Gastrocnemius medialis (tissue), 4 donors: ENCODE measurements at regions not wholly inside any gene's neighbourhood (a gene's known extent, or its start where the extent isn't known, plus 50 kb on each side); places are given as distances from the start of the nearest gene placed in this dataset.

ENCODE experiments used
- ATAC-seq, 2 donors: fragments of 150-250 bp; one replicate each; pipeline ENCODE4 v1.9.1; 2016
- DNase-seq, 2 donors: peaks; one replicate each; pipeline ENCODE4 v3.0.0-alpha.2; 2019
- H3K27ac ChIP-seq, 4 donors: fragments of 200-600 bp; sonication (generic); 1 replicate in 1 of 4; 2 replicates in 3 of 4; pipeline ENCODE4 v1.5.1; 2016 to 2018; ENCODE audit warnings: mild to moderate bottlenecking in 2 of 4, moderate library complexity in 1 of 4
- H3K27me3 ChIP-seq, 3 donors: fragments of 200-600 bp; sonication (generic) in 2 of 3; 1 replicate in 1 of 3; 2 replicates in 2 of 3; pipeline versions ENCODE4 v1.5.1 to v1.6.0; 2016 to 2019; ENCODE audit warnings: mild to moderate bottlenecking in 1 of 3, moderate library complexity in 1 of 3
- H3K36me3 ChIP-seq, 2 donors: fragments of 200-600 bp; sonication (generic) in 1 of 2; one replicate each; pipeline ENCODE4 v1.5.1; 2017 to 2018
- H3K4me1 ChIP-seq, 2 donors: fragments of 200-600 bp; sonication (generic) in 1 of 2; one replicate each; pipeline ENCODE4 v1.5.1; 2016 to 2017; ENCODE audit warnings: mild to moderate bottlenecking in 2 of 2
- H3K4me3 ChIP-seq, 4 donors: fragments of 200-600 bp; sonication (generic) in 3 of 4; 1 replicate in 1 of 4; 2 replicates in 3 of 4; pipeline ENCODE4 v1.5.1; 2016 to 2019; ENCODE audit warnings: mild to moderate bottlenecking in 2 of 4
- H3K9me3 ChIP-seq, 3 donors: fragments of 200-600 bp; sonication (generic) in 2 of 3; 1 replicate in 1 of 3; 2 replicates in 2 of 3; pipeline ENCODE4 v1.5.1; 2016 to 2019
- CTCF ChIP-seq, 5 experiments: fragments of 450-650 bp in 3 of 5; fragments of 200-600 bp in 2 of 5; sonication (generic) in 2 of 5; IDR thresholded peaks in 4 of 5; conservative IDR thresholded peaks in 1 of 5; 1 replicate in 4 of 5; 2 replicates in 1 of 5; pipeline ENCODE4 v1.5.1; 2016 to 2019; ENCODE audit warnings: antibody characterized with exemption in 5 of 5, mild to moderate bottlenecking in 3 of 5, moderate library complexity in 3 of 5
- POLR2A ChIP-seq, 2 donors: fragments of 450-650 bp; IDR thresholded peaks; one replicate each; pipeline ENCODE4 v1.6.1; 2017; ENCODE audit warnings: antibody characterized with exemption in 2 of 2, mild to moderate bottlenecking in 2 of 2, moderate library complexity in 2 of 2
- in situ Hi-C, 4 donors: fragments of 200-750 bp; cut with MboI; loops; one replicate each; pipeline versions ENCODE4 v1.15.0 to v1.8.0; 2017; ENCODE audit warnings: low sequenced_read_pairs in 4 of 4
- intact Hi-C: fragments of 100-400 bp; cut with DNase I; formaldehyde crosslinking; loops from one replicate; pipeline ENCODE4 v1.15.1; 2023; ENCODE audit warnings: low total_unique reads

- in situ Hi-C loops (loop anchor here (25.0 kb wide), 3 partner anchors 547 to 1478 kb away; partner anchors contain the start of gene OSR1 (in 2 of the 4)), intact Hi-C loops (no loop called here)
- Histone ChIP-seq H3K36me3 (no peaks in the 10 kb centered on the region), H3K4me1 (no peaks in the 10 kb centered on the region), H3K27ac (no peak overlapping the region), H3K27me3 (no peaks in the 10 kb centered on the region), H3K9me3 (no peaks in the 10 kb centered on the region), H3K4me3 (no peak overlapping the region)
- ATAC-seq (no peak), DNase-seq (no peak)
- TF ChIP-seq CTCF (IDR thresholded peaks at IDR 0.05 in 4 of 5, conservative IDR thresholded peaks at IDR 0.05 in 1 of 5) (no peak), POLR2A (IDR thresholded peaks at IDR 0.05) (no peak)
Observed at GRCh38 chr2:18384242-18384641, 176.2 kb downstream of the RDH14 start.

- no peak for ATAC-seq
- no peak overlapping the region for H3K27ac ChIP-seq
- H3K36me3 ChIP-seq: no peaks in the 10 kb centered on the region
- H3K27me3 ChIP-seq: no peaks in the 10 kb centered on the region
- TF ChIP-seq POLR2A (IDR thresholded peaks at IDR 0.05) (no peak), CTCF (IDR thresholded peaks at IDR 0.05 in 4 of 5, conservative IDR thresholded peaks at IDR 0.05 in 1 of 5) (no peak)
- no peak for DNase-seq
- H3K9me3 ChIP-seq: no peaks in the 10 kb centered on the region
- H3K4me1 ChIP-seq: no peaks in the 10 kb centered on the region
- no peak overlapping the region for H3K4me3 ChIP-seq
- in situ Hi-C loops: loop anchor here (25.0 kb wide), 3 partner anchors 544 to 1481 kb away; partner anchors contain the start of gene OSR1 (in 2 of the 4)
- intact Hi-C loops: no loop called here
Observed at GRCh38 chr2:18381386-18381785, 179.1 kb downstream of the RDH14 start.

GRCh38 chr2:18380321-18380720 is 180.1 kb downstream of the RDH14 start:
- Histone ChIP-seq H3K4me1 (no peaks in the 10 kb centered on the region), H3K4me3 (no peak overlapping the region), H3K27ac (no peak overlapping the region), H3K36me3 (no peaks in the 10 kb centered on the region), H3K27me3 (no peaks in the 10 kb centered on the region), H3K9me3 (no peaks in the 10 kb centered on the region)
- TF ChIP-seq POLR2A (IDR thresholded peaks at IDR 0.05) (no peak), CTCF (IDR thresholded peaks at IDR 0.05 in 4 of 5, conservative IDR thresholded peaks at IDR 0.05 in 1 of 5) (no peak)
- intact Hi-C loops: no loop called here
- ATAC-seq (no peak), DNase-seq (no peak)
- in situ Hi-C loops: loop anchor here (25.0 kb wide), 3 partner anchors 543 to 1482 kb away; partner anchors contain the start of gene OSR1 (in 2 of the 4)

GRCh38 chr2:18379870-18380269 is 180.6 kb downstream of the RDH14 start:
- Histone ChIP-seq H3K9me3 (no peaks in the 10 kb centered on the region), H3K27me3 (no peaks in the 10 kb centered on the region), H3K36me3 (no peaks in the 10 kb centered on the region), H3K4me1 (no peaks in the 10 kb centered on the region), H3K4me3 (no peak overlapping the region), H3K27ac (no peak overlapping the region)
- no peak for DNase-seq
- intact Hi-C loops (loop anchor here (2.0 kb wide), 1 partner anchor 529 kb away; no protein-coding TSS in a partner anchor), in situ Hi-C loops (loop anchor here (25.0 kb wide), 3 partner anchors 543 to 1482 kb away; partner anchors contain the start of gene OSR1 (in 2 of the 4))
- TF ChIP-seq POLR2A (IDR thresholded peaks at IDR 0.05): no peak
- no peak for TF ChIP-seq CTCF (IDR thresholded peaks at IDR 0.05 in 4 of 5, conservative IDR thresholded peaks at IDR 0.05 in 1 of 5)
- no peak for ATAC-seq
